ENCODE measurements at regions not wholly inside any gene's neighbourhood (a gene's known extent, or its start where the extent isn't known, plus 50 kb on each side); places are given as distances from the start of the nearest gene placed in this dataset.
A peak's percentile ranks its signal among the peaks of the same experiment; 100 is the strongest.
"Not testable (repeated sequence)": the region's sequence is repeated elsewhere in the genome, so short reads cannot be mapped to it uniquely, and the experiment has no call there.

GRCh38 chr10:4241724-4242345 is 456.8 kb upstream of the KLF6 start:
- DNase-seq (ENCODE audit: low spot score), result no peak
- H3K4me3 ChIP-seq, result peak overlapping the region; percentile 78
- H3K27me3 ChIP-seq (replicated peaks; ENCODE audit: insufficient read depth), result no peaks in the 10 kb centered on the region
- H3K36me3 ChIP-seq, result no peaks in the 10 kb centered on the region
- no peak for TF ChIP-seq CTCF (IDR thresholded peaks at IDR 0.05)
- peak; percentile 52 for ATAC-seq (ENCODE audit: insufficient number of reproducible peaks, low FRiP score, low read depth)
- peaks cover 9 to 42% of the 10 kb centered on the region in 2 donors for H3K4me1 ChIP-seq (ENCODE audit: control insufficient read depth in 1 of 2, low read depth in 2 of 2)
- no peaks in the 10 kb centered on the region for H3K9me3 ChIP-seq
- H3K27ac ChIP-seq, result peak overlapping the region; percentile 93 to 98

GRCh38 chr10:4240608-4241197 is 455.7 kb upstream of the KLF6 start:
- Histone ChIP-seq H3K36me3 (no peaks in the 10 kb centered on the region), H3K27ac (peak overlapping the region; percentile 93 to 98), H3K9me3 (no peaks in the 10 kb centered on the region), H3K27me3 (replicated peaks; ENCODE audit: insufficient read depth) (no peaks in the 10 kb centered on the region), H3K4me3 (peak overlapping the region; percentile 78), H3K4me1 (ENCODE audit: control insufficient read depth in 1 of 2, low read depth in 2 of 2) (peaks cover 6 to 31% of the 10 kb centered on the region in 2 donors)
- no peak for TF ChIP-seq CTCF (IDR thresholded peaks at IDR 0.05)
- ATAC-seq (ENCODE audit: insufficient number of reproducible peaks, low FRiP score, low read depth), result no peak
- DNase-seq (ENCODE audit: low spot score), result no peak

- Histone ChIP-seq H3K36me3 (no peaks in the 10 kb centered on the region), H3K4me1 (ENCODE audit: control insufficient read depth in 1 of 2, low read depth in 2 of 2) (peaks cover 2 to 25% of the 10 kb centered on the region in 2 donors), H3K4me3 (no peak overlapping the region), H3K27ac (peak overlapping the region in 1 of 2 donors; percentile 93), H3K9me3 (no peaks in the 10 kb centered on the region), H3K27me3 (replicated peaks; ENCODE audit: insufficient read depth) (no peaks in the 10 kb centered on the region)
- TF ChIP-seq CTCF (IDR thresholded peaks at IDR 0.05), result no peak
- ATAC-seq (ENCODE audit: insufficient number of reproducible peaks, low FRiP score, low read depth) (no peak), DNase-seq (ENCODE audit: low spot score) (no peak)
These were observed 454.2 kb upstream of the KLF6 start for GRCh38 chr10:4239186-4239585.

- ATAC-seq (ENCODE audit: insufficient number of reproducible peaks, low FRiP score, low read depth); H3K27ac ChIP-seq; H3K36me3 ChIP-seq; H3K27me3 ChIP-seq (replicated peaks; ENCODE audit: insufficient read depth); DNase-seq (ENCODE audit: low spot score); H3K4me3 ChIP-seq: not testable (repeated sequence)
- peaks cover 10% of the 10 kb centered on the region for H3K9me3 ChIP-seq
- H3K4me1 ChIP-seq (ENCODE audit: control insufficient read depth in 1 of 2, low read depth in 2 of 2), result peaks cover 0 to 23% of the 10 kb centered on the region in 2 donors
These were observed 451.9 kb upstream of the KLF6 start for GRCh38 chr10:4236905-4237304.

GRCh38 chr10:4234661-4235060 is 449.7 kb upstream of the KLF6 start:
- no peak for TF ChIP-seq CTCF (IDR thresholded peaks at IDR 0.05)
- Histone ChIP-seq H3K27me3 (replicated peaks; ENCODE audit: insufficient read depth) (no peaks in the 10 kb centered on the region), H3K27ac (no peak overlapping the region), H3K36me3 (no peaks in the 10 kb centered on the region), H3K4me1 (ENCODE audit: control insufficient read depth in 1 of 2, low read depth in 2 of 2) (peaks cover under 1 to 11% of the 10 kb centered on the region in 2 donors), H3K4me3 (no peak overlapping the region), H3K9me3 (peaks cover 10% of the 10 kb centered on the region)
- ATAC-seq (ENCODE audit: insufficient number of reproducible peaks, low FRiP score, low read depth), result no peak
- no peak for DNase-seq (ENCODE audit: low spot score)
